H1 (cell line): ENCODE measurements at regions not wholly inside any gene's neighbourhood (a gene's known extent, or its start where the extent isn't known, plus 50 kb on each side); places are given as distances from the start of the nearest gene placed in this dataset.

Experiments
- CTCF ChIA-PET: fragments of 300-600 bp; sonication (Branson Sonifier 250); formaldehyde crosslinking; loops from one replicate; lab custom pipeline; 2021; ENCODE audit not compliant: partially characterized antibody; lab: Charles Lee
- POLR2A ChIA-PET: fragments of 300-600 bp; sonication (Branson Sonifier 250); formaldehyde crosslinking; loops from one replicate; lab custom pipeline; 2021; ENCODE audit warnings: inconsistent platforms; ENCODE audit not compliant: partially characterized antibody; lab: Charles Lee
- DNase-seq, 2 experiments: peaks; one replicate each; pipeline versions ENCODE4 v3.0.0 to v3.0.0-alpha.2; 2010 to 2022; ENCODE audit warnings: low spot score in 2 of 2, low read depth in 1 of 2, mixed read lengths in 1 of 2
- FAIRE-seq: peaks from 2 replicates; lab custom pipeline; 2011; peaks lifted over from hg19 to GRCh38; lab: Jason Lieb, UNC
- H2AFZ ChIP-seq: 2 replicates; pipeline ENCODE4 v1.8.1; 2012; ENCODE audit warnings: low read length, inconsistent platforms
- H2AK5ac ChIP-seq: 2 replicates; pipeline ENCODE4 v1.6.1; 2013; ENCODE audit warnings: low read depth, low read length
- H2BK120ac ChIP-seq: replicated peaks from 2 replicates; pipeline ENCODE3; 2013; ENCODE audit warnings: low read depth, low read length, inconsistent platforms
- H2BK12ac ChIP-seq: 2 replicates; pipeline ENCODE4 v1.6.1; 2013; ENCODE audit warnings: low read depth, low read length
- H2BK15ac ChIP-seq: 2 replicates; pipeline ENCODE4 v1.6.1; 2013; ENCODE audit warnings: low read length
- H2BK20ac ChIP-seq: 2 replicates; pipeline ENCODE4 v1.6.1; 2013; ENCODE audit warnings: low read length
- H2BK5ac ChIP-seq: 2 replicates; pipeline ENCODE4 v1.6.1; 2013; ENCODE audit warnings: low read depth, low read length
- H3K14ac ChIP-seq: 2 replicates; pipeline ENCODE4 v1.6.1; 2013; ENCODE audit warnings: inconsistent platforms; ENCODE audit not compliant: insufficient read length
- H3K18ac ChIP-seq: 2 replicates; pipeline ENCODE4 v1.6.1; 2013; ENCODE audit warnings: low read length; ENCODE audit errors: extremely low read depth
- H3K23ac ChIP-seq: 2 replicates; pipeline ENCODE4 v1.6.1; 2013; ENCODE audit warnings: inconsistent platforms; ENCODE audit not compliant: insufficient read length
- H3K23me2 ChIP-seq: 2 replicates; pipeline ENCODE4 v1.6.1; 2013; ENCODE audit warnings: low read depth, low read length
- H3K27ac ChIP-seq: 2 replicates; pipeline ENCODE4 v1.6.1; 2011; ENCODE audit warnings: low read depth, low read length, inconsistent platforms
- H3K27me3 ChIP-seq, 4 experiments: replicated peaks in 1 of 4; 1 replicate in 1 of 4; 2 replicates in 3 of 4; pipeline versions ENCODE4 v1.6.1 to v1.8.1; 2011 to 2013; ENCODE audit warnings: low read length in 3 of 4, mild to moderate bottlenecking in 3 of 4, inconsistent platforms in 2 of 4, mixed read lengths in 2 of 4, moderate library complexity in 1 of 4; ENCODE audit not compliant: control insufficient read depth in 3 of 4, insufficient read depth in 3 of 4; ENCODE audit errors: extremely low read depth in 1 of 4
- H3K36me3 ChIP-seq, 4 experiments: 2 replicates each; pipeline versions ENCODE4 v1.6.1 to v1.8.1; 2011 to 2013; ENCODE audit warnings: mild to moderate bottlenecking in 4 of 4, low read length in 3 of 4, moderate library complexity in 2 of 4, control low read depth in 1 of 4, inconsistent platforms in 1 of 4; ENCODE audit not compliant: insufficient read depth in 4 of 4, control insufficient read depth in 2 of 4
- H3K4ac ChIP-seq: replicated peaks from 2 replicates; pipeline ENCODE3; 2013; ENCODE audit warnings: low read length, low read depth, mixed read lengths, inconsistent platforms; ENCODE audit not compliant: insufficient read length
- H3K4me1 ChIP-seq, 4 experiments: replicated peaks in 1 of 4; 1 replicate in 1 of 4; 2 replicates in 3 of 4; pipeline versions ENCODE4 v1.6.1 to v1.8.1; 2011 to 2013; ENCODE audit warnings: low read length in 3 of 4, inconsistent platforms in 2 of 4, mixed read lengths in 1 of 4; ENCODE audit not compliant: insufficient read depth in 4 of 4, control insufficient read depth in 3 of 4
- H3K4me2 ChIP-seq, 2 experiments: 2 replicates each; pipeline versions ENCODE4 v1.6.1 to v1.8.1; 2011 to 2013; ENCODE audit warnings: low read depth in 2 of 2, low read length in 2 of 2, control low read depth in 1 of 2, inconsistent platforms in 1 of 2, mild to moderate bottlenecking in 1 of 2; ENCODE audit not compliant: insufficient read depth in 1 of 2
- H3K4me3 ChIP-seq, 4 experiments: fragments of 200-600, 300-600 bp in 1 of 4; sonication (generic), shearing (Covaris generic), sonication (Bioruptor Twin) in 1 of 4; 2 replicates each; pipeline versions ENCODE4 v1.5.1 to v1.8.1; 2011 to 2016; ENCODE audit warnings: low read length in 4 of 4, low read depth in 3 of 4, control low read depth in 2 of 4, inconsistent platforms in 2 of 4, mild to moderate bottlenecking in 2 of 4, mixed read lengths in 1 of 4, moderate library complexity in 1 of 4; ENCODE audit not compliant: insufficient read depth in 2 of 4; ENCODE audit errors: extremely low read depth in 1 of 4
- H3K56ac ChIP-seq: replicated peaks from 2 replicates; pipeline ENCODE3; 2013; ENCODE audit warnings: low read depth, mild to moderate bottlenecking, mixed read lengths, low read length, inconsistent platforms; ENCODE audit not compliant: insufficient read length
- H3K79me1 ChIP-seq: 2 replicates; pipeline ENCODE4 v1.6.1; 2013; ENCODE audit warnings: low read depth, low read length, control low read depth
- H3K79me2 ChIP-seq, 2 experiments: 2 replicates each; pipeline versions ENCODE4 v1.6.1 to v1.8.1; 2012 to 2013; ENCODE audit warnings: low read length in 2 of 2, mild to moderate bottlenecking in 2 of 2, inconsistent platforms in 1 of 2; ENCODE audit not compliant: insufficient read depth in 2 of 2, control insufficient read depth in 1 of 2
- H3K9ac ChIP-seq, 4 experiments: replicated peaks in 1 of 4; 1 replicate in 1 of 4; 2 replicates in 3 of 4; pipeline versions ENCODE4 v1.6.1 to v1.8.1; 2011 to 2013; ENCODE audit warnings: low read depth in 3 of 4, low read length in 3 of 4, control low read depth in 2 of 4, mild to moderate bottlenecking in 2 of 4, moderate library complexity in 2 of 4, inconsistent platforms in 1 of 4; ENCODE audit errors: extremely low read depth in 1 of 4
- H3K9me3 ChIP-seq, 2 experiments: 2 replicates each; pipeline versions ENCODE4 v1.6.1 to v1.8.1; 2012 to 2013; ENCODE audit warnings: mild to moderate bottlenecking in 2 of 2, moderate library complexity in 2 of 2, control low read depth in 1 of 2, inconsistent platforms in 1 of 2, low read depth in 1 of 2, low read length in 1 of 2, mixed read lengths in 1 of 2; ENCODE audit not compliant: insufficient read depth in 2 of 2
- H4K20me1 ChIP-seq, 2 experiments: replicated peaks in 1 of 2; 2 replicates each; pipeline versions ENCODE3 to v1.8.1; 2011 to 2013; ENCODE audit warnings: inconsistent platforms in 2 of 2, low read length in 2 of 2, mild to moderate bottlenecking in 1 of 2; ENCODE audit not compliant: insufficient read depth in 2 of 2, control insufficient read depth in 1 of 2
- H4K5ac ChIP-seq: 2 replicates; pipeline ENCODE4 v1.6.1; 2013; ENCODE audit warnings: low read length, low read depth, mixed read lengths, inconsistent platforms; ENCODE audit not compliant: insufficient read length
- H4K8ac ChIP-seq: 2 replicates; pipeline ENCODE4 v1.8.0; 2013; ENCODE audit warnings: mild to moderate bottlenecking, moderate library complexity, low read length, inconsistent platforms; ENCODE audit not compliant: insufficient read depth; ENCODE audit errors: extremely low read depth
- H4K91ac ChIP-seq: replicated peaks from 2 replicates; pipeline ENCODE3; 2013; ENCODE audit warnings: low read length, mixed read lengths, inconsistent platforms; ENCODE audit not compliant: insufficient read length
- CHD2 ChIP-seq: IDR thresholded peaks from 2 replicates; pipeline ENCODE4 v1.6.1; 2012; ENCODE audit warnings: low read length, improper control_type of control experiment
- GABPA ChIP-seq: IDR thresholded peaks from 2 replicates; pipeline ENCODE4 v1.6.1; 2011; ENCODE audit warnings: mild to moderate bottlenecking, low read length, moderate library complexity, borderline replicate concordance; ENCODE audit not compliant: insufficient read depth
- WGBS, 2 experiments: shearing (Covaris generic) in 1 of 2; methylation state at CpG; one replicate each; pipeline versions ENCODE4 v1.1.6 to v1.1.7; 2013 to 2015; ENCODE audit warnings: low lambda C conversion rate in 2 of 2, mixed read lengths in 2 of 2, inconsistent platforms in 1 of 2, low coverage in 1 of 2, missing lambda C conversion rate in 1 of 2; ENCODE audit not compliant: insufficient replicate concordance in 2 of 2, insufficient coverage in 1 of 2, insufficient read length in 1 of 2; ENCODE audit errors: extremely low coverage in 1 of 2, missing lambda C conversion rate in 1 of 2; 5-methylcytosine and 5-hydroxymethylcytosine counted together

DNA sequence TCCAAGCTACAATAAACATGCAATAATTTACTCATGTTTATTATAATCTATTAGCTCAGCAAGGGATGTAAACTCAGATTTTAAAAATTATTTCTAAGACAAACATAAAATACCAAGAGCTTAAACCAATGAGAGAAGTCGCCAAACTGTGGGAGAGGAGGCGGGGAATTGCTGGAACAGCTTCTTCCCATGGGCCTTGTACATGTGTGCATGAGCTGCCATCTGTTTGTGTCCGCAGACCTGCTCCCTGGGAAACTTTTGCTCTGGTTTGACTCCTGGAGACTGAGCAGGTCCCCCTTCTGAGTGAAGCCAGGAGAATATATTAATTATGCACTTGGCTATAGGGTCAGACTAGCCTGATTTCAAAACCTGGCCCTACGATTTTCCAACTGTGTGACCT is 655.9 kb upstream of the SOX11 start:
- 0 out of 7 replicates have a peak, but pooled peaks cover 0 to 2% (median 0%) of the 10 kb centered on the region in 4 experiments for H3K4me1 ChIP-seq
- no peak overlapping the region for H2AFZ ChIP-seq
- ChIA-PET CTCF (interaction anchor here (0.7 kb wide), 1 partner anchor 114 kb away, joined by 3 read pairs; no protein-coding TSS in a partner anchor), POLR2A (no interaction called here)
- H2BK12ac ChIP-seq = no peak overlapping the region
- H3K9ac ChIP-seq = no peak overlapping the region
- DNase-seq (no peak), FAIRE-seq (no peak)
- no peak overlapping the region for H2BK5ac ChIP-seq
- no peaks in the 10 kb centered on the region for H3K27me3 ChIP-seq
- no peak overlapping the region for H4K8ac ChIP-seq
- no peaks in the 10 kb centered on the region for H3K36me3 ChIP-seq
- H3K56ac ChIP-seq = no peak overlapping the region
- no peaks in the 10 kb centered on the region for H3K79me2 ChIP-seq
- no peak overlapping the region for H3K14ac ChIP-seq
- no peak overlapping the region for H2BK20ac ChIP-seq
- no peaks in the 10 kb centered on the region for H4K20me1 ChIP-seq
- no peak for TF ChIP-seq CHD2
- TF ChIP-seq GABPA = no peak
- H4K91ac ChIP-seq = no peak overlapping the region
- H3K4me3 ChIP-seq = no peak overlapping the region
- no peak overlapping the region for H3K4ac ChIP-seq
- H3K79me1 ChIP-seq = no peaks in the 10 kb centered on the region
- H3K9me3 ChIP-seq = no peaks in the 10 kb centered on the region
- H3K27ac ChIP-seq = no peak overlapping the region
- no peak overlapping the region for H3K23ac ChIP-seq
- H4K5ac ChIP-seq = no peak overlapping the region
- H2BK15ac ChIP-seq = no peak overlapping the region
- H2AK5ac ChIP-seq = no peak overlapping the region
- H3K4me2 ChIP-seq = no peak overlapping the region
- H3K23me2 ChIP-seq = no peaks in the 10 kb centered on the region
- 92% methylated on average over 4 of the region's 4 CpGs; no CpG with 5 or more reads in 1 of the 2 experiments for WGBS, 2 experiments
- no peak overlapping the region for H2BK120ac ChIP-seq
- no peak overlapping the region for H3K18ac ChIP-seq
